ENCODE measurements at regions not wholly inside any gene's neighbourhood (a gene's known extent, or its start where the extent isn't known, plus 50 kb on each side); places are given as distances from the start of the nearest gene placed in this dataset.

DNA sequence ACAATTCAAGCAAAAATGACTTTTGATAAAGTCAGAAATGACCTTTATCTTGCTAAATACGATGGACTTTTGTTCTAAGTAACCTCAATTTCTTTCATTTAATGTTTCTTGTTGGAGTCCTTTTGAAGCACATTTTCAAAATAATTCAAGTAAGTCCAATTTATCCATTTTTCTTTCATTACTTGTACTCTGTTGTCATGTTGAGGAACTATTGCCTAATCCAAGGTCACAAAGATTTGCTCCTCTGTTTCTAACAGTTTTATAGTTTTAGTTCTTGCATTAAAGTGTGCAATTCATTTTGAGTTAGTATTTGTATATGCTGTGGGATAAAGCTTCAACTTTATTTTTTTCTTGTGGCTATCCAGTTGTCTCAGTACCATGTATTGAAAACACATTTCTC is 66.7 kb downstream of the CCER1 start:
- TF ChIP-seq, protein P1, sequence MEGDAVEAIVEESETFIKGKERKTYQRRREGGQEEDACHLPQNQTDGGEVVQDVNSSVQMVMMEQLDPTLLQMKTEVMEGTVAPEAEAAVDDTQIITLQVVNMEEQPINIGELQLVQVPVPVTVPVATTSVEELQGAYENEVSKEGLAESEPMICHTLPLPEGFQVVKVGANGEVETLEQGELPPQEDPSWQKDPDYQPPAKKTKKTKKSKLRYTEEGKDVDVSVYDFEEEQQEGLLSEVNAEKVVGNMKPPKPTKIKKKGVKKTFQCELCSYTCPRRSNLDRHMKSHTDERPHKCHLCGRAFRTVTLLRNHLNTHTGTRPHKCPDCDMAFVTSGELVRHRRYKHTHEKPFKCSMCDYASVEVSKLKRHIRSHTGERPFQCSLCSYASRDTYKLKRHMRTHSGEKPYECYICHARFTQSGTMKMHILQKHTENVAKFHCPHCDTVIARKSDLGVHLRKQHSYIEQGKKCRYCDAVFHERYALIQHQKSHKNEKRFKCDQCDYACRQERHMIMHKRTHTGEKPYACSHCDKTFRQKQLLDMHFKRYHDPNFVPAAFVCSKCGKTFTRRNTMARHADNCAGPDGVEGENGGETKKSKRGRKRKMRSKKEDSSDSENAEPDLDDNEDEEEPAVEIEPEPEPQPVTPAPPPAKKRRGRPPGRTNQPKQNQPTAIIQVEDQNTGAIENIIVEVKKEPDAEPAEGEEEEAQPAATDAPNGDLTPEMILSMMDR (IDR thresholded peaks at IDR 0.05): no peak
- TF ChIP-seq EP300 (IDR thresholded peaks at IDR 0.05; ENCODE audit: low read depth): no peak
- TF ChIP-seq POLR2A (IDR thresholded peaks at IDR 0.05): no peak
- no peak for TF ChIP-seq POLR2AphosphoS5 (IDR thresholded peaks at IDR 0.05)

All from transverse colon (tissue), 4 donors.